GM19455 (cell line): ENCODE measurements at regions not wholly inside any gene's neighbourhood (a gene's known extent, or its start where the extent isn't known, plus 50 kb on each side); places are given as distances from the start of the nearest gene placed in this dataset.

ENCODE experiments used
- ATAC-seq: cut with Tn5 transposase; IDR thresholded peaks from one replicate; pipeline ENCODE4 v1.9.1; 2021; ENCODE audit not compliant: unreplicated experiment

- no peak for ATAC-seq
These were observed 186.1 kb upstream of the B3GALT2 start for GRCh38 chr1:193372553-193372952.

GRCh38 chr1:193368302-193368701 is 181.9 kb upstream of the B3GALT2 start:
- ATAC-seq, result no peak

- ATAC-seq, result no peak
These were observed 181.4 kb upstream of the B3GALT2 start for GRCh38 chr1:193367863-193368262.

DNA sequence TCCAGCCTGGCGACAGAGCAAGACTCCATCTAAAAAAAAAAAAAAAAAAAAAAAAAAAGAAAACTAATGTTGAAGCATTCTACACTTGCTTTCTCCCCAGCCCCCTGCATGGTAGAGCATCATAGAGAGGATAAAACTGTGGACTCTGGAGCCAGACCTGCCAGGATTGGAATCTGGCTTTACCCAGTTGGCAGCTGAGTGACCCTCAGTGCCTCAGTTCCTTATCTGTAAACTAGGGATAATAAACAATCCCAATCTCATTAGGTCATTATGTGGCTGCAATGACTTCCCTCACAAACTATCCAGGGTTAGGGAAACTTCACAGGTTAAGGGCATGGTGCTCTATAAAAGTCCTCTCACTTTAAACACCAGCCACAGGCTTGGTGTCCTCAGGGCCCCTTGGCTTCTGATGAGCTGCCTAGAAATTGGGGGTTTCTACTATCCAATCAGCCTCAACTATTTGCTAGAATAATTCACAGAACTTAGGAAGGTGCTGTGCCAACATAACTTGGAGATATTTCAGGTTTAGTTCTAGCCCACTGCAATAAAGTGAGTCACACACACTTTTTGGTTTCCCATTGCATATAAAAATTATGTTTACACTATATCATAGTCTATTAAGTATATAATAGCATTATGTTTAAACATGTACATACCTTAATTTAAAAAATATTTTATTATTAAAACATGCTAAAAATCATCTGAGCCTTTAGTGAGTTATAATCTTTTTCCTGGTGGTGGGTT is 180.5 kb upstream of the B3GALT2 start:
- ATAC-seq, result no peak

GRCh38 chr1:193365966-193366365 is 179.6 kb upstream of the B3GALT2 start:
- ATAC-seq, result no peak

- ATAC-seq, result no peak
These were observed 173.2 kb upstream of the B3GALT2 start for GRCh38 chr1:193359631-193360030.

DNA sequence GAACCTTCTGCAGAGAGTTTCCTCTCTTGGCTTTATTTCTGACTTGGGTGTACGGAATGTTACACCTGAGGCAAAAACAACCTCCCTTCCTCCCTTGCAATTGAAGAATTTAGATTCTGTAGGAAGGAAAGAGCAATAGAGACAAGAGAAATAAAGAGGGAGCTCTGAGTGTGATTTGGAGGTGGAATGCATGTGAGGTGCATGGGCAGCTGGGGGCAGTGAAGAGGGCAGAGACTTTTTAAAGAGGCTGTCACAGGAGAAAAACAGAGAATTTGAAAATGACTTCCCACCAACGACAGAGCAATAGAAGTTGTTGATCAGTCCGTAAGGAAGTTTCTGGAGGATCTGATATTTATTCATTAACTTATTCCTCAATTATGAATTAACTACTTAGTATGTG is 172.0 kb upstream of the B3GALT2 start:
- no peak for ATAC-seq

DNA sequence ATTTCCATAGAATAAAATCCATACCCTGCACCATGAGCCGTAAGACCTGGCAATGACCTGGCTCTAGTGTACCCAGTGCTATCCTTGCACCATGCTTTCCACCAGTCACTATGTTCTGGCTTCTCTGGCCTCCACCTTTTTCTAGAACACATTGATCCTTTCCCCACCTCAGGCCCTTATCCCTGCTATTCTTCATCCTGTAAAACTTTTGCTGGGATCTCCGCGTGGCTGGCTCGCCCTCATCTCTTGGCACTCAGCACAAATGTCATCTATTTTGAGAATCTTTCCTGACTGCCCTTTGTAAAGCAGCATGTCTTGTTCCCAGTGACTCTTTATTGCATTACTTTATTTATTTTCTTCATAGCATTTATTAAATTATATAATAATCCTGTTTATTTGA is 169.8 kb upstream of the B3GALT2 start:
- no peak for ATAC-seq

DNA sequence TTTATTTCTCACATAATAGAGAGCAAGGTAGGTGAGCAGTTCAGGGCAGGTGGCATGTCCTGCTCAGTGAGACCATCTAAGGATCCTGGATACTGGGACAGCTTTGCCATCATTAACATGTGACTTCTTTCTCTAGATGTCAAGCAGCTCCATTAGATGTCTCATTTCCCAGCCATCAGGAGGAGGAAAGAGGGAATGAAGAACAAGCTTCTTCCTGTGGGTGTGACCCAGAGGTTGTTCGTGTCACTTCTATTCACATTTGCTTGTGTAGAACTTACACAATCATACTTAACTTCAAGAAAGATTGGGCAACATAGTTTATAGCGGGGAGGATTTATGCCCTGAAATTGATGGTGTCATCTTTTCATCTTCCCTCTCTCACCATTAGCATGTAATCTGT is 169.2 kb upstream of the B3GALT2 start:
- no peak for ATAC-seq

- ATAC-seq, result no peak
These were observed 168.8 kb upstream of the B3GALT2 start for GRCh38 chr1:193355178-193355577.

DNA sequence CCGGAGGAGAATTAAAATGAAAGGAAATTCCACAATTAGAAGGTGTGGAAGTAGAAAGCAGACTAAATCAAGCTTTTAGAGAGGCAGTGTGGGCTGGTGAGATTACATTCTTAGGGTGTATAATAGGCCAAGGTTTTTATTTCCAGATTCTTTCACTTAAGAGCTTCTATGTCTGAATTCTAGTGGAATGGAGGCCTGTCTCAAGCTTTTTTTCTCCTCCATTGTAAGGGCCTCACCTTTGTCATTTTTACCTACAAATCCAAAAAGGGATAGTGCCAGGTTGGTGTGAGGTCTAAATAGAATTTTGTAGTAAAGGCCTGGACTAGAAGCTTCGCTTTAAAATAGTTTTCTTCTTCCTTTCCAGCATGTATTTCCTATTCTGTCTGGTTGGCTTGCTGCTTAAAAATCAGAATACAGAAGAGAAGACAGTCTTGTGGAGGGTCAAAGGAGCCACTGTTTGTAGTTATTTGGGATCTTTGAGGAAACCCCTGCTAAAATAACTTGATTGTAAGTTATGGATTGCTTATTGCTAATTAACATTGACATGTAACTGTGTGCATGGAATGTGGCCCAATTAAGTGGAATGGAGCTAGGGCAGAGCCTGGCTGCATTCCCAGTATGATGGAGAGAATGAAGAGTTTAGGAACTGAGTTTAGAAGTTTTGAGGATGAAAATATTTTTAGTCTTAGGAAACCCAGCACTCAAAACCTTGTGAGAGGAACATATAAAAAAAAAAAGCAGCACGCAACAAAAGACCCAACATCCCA is 162.5 kb upstream of the B3GALT2 start:
- ATAC-seq, result no peak

DNA sequence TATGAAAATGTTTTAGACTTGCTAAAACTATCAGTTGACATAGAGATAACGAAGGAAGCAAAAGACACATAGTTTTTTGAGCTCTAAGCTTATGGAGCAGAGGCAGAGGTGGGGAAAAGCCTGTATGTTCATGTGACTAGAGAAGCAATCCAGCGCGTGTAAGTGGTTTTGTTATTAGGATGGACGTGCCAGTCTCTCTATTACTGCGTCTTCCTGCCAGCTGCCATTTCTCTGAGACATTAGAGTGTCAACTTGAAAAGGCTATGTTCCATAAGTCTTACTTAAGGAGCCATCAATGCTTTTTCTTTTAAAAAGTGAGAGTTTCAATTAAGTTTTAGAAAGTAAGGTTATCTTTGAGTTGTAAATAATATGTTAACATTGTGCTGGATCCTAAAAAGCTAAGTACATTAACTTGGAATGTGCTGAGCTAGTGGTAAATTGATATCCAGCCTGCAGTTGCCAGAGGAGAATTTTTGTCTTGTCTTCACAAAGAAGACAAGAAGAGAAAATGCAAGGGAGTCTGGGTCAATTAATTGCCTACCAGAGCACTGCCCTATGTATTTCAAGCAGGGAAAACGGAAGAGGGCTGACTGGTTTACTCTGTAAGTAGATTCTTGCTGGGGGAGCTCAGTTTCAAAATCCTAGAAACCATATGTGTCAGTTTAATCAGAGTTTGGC is 161.8 kb upstream of the B3GALT2 start:
- ATAC-seq, result no peak

GRCh38 chr1:193346085-193346484 is 159.7 kb upstream of the B3GALT2 start:
- no peak for ATAC-seq

DNA sequence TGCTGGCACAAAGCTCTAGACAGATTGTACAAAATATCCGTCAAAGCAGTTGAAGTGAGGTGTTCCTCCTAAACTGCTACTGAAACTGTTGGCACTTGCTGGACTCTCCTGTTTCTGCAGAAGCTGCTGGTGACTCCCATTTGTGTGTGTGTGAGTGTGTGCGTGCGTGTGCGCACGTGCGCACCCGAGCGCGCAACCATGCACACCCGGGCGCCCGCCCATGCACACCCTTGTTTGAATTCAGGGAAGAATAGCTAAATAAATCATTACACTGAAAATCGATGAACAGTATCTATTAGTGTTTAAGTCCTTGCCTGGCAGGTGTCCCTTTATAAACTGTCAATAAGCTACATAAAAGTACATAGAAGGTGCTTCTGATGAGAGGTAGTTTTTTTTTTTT is 156.4 kb upstream of the B3GALT2 start:
- no peak for ATAC-seq

DNA sequence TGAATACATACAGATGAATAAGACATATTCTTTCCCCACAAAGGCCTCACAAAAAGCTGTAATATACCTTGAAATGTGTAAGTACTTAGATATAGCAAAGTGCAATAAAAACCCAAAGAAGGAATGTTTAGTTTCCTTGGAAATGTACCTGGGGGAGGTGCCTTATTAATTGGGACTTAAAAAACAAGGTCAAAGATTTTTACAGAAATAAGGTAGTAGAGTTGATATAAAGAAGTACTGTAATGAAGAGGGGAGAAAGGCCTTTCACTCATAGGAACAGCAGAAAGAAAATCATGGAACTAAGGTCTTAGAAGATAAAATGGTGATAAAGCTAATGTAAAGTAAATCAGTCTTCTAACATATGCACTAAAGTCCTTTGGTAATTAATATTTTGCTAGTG is 153.9 kb upstream of the B3GALT2 start:
- no peak for ATAC-seq

DNA sequence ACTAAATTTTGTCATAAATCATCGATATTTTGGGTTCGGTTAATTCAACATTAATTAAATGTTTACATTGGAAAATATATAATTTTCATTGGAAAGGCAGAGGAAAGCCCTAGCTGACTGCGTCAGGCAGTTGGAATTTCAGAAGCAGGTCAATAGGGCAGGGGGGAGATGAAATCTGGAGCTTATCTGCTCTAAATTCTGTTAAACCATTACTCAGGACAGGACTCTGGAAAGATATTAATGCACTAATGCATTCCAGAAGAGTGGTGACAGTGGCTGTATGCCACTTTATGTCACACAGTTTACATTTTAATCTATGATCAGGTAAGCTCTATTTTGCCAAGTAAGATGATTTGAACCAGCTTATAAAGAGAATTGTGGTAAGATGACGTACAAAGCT is 153.0 kb upstream of the B3GALT2 start:
- ATAC-seq, result no peak

DNA sequence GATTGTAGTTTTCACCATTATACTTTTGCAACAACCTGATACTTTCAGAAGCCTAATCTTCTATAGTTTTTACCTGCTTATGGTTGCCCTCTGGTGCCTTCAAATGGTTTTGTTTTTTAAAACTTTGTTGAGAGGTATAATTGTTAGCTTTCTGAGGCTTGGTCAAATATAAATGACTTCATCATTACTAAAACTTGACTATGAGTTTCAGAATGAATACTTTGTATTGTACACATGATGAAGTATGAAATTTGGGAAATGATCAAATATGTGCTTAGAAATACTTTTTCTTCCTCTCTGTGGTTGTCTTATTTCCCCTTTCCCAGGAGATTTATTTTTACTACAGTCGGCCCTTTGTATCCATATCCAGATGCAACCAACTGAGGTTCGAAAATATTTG is 151.8 kb upstream of the B3GALT2 start:
- ATAC-seq, result no peak

- no peak for ATAC-seq
These were observed 149.5 kb upstream of the B3GALT2 start for GRCh38 chr1:193335806-193336428.

DNA sequence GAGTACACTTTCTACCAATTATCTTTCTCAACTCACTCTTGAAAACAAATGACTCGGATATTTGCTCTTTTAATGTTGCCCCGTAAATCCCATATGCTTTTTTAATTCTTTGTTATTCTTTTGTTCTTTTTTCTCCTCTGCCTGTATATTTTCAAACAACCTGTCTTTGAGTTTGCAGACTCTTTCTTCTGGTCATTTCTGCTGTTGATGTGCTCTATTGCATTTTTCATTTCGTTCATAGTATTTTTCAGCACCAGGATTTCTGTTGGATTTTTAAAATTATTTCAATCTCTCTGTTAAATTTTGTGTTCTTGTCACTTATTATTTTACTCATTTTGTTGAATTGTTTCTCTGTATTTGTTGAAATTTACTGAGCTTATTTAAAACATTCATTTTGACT is 146.8 kb upstream of the B3GALT2 start:
- ATAC-seq, result no peak

DNA sequence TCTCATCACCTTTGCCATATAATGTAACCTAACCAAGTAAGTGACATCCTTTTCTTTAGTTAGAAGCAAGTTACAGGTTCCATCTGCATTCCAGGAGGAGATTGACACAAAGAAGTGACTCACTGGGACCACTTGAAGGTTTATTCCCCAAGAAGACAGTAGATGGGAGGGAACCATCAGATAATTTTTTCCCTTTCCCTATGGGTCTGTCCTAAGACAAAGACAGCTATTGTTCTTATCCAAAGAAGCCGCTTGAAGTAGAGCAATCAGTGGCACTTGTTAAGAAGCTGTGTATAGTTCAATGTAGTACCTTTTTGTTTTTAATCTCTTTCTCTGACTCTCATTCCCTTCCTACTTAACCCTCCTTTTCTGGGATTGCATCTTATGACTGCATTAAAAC is 139.9 kb upstream of the B3GALT2 start:
- ATAC-seq, result no peak

DNA sequence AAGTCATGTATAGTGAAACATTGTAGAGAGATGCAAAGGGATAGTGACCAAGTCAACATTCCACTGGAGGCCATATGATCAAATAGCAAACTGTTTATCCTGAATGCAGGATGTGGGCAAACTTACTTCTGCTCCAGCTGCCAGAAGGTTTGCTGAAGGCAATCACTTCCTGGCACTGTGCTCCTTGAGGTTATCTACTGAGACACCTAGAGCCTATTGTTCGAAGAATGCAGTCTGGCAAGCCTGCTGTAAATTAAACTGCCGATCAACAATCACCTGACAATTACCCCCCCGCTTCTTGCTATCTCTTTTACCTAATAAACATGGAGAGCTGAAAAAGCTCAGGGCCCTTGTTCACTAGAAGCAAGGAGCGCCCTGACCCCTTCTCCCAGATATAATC is 139.4 kb upstream of the B3GALT2 start:
- ATAC-seq, result no peak

DNA sequence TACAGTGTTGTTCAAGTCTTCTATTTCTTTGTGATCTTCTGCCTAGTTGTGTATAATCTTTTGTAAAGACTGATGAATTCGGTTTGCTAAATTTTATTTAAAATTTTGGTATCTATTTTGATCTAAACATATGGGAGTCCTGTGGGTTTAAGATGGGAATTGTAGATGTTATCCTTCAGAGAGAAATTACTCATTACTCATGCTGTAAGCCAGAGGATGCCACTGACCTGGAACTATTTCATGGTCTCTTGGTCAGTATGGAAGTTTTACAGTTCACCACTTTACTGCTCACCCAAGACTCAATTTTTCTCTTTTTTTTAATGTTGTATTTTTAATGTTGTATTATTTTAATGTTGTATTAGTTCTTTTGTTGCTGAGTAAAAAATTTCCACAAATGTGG is 138.6 kb upstream of the B3GALT2 start:
- no peak for ATAC-seq
